ENCODE measurements at regions not wholly inside any gene's neighbourhood (a gene's known extent, or its start where the extent isn't known, plus 50 kb on each side); places are given as distances from the start of the nearest gene placed in this dataset.
"Not testable (repeated sequence)": the region's sequence is repeated elsewhere in the genome, so short reads cannot be mapped to it uniquely, and the experiment has no call there.

GRCh38 chr4:147103403-147103946 lies 157.8 kb upstream of the TTC29 start:
- DNase-seq = no peak

GRCh38 chr4:147104768-147105167 lies 159.1 kb upstream of the TTC29 start:
- DNase-seq = no peak

- DNase-seq = no peak
Measured at GRCh38 chr4:147108409-147108808, 162.7 kb upstream of the TTC29 start.

- peak; percentile 7 for DNase-seq
Measured at GRCh38 chr4:147109800-147110199, 164.1 kb upstream of the TTC29 start.

- DNase-seq = peak; percentile 21
Measured at GRCh38 chr4:147110473-147111367, 165.1 kb upstream of the TTC29 start.

GRCh38 chr4:147112196-147112595 lies 166.5 kb upstream of the TTC29 start:
- DNase-seq = not testable (repeated sequence)

- DNase-seq = no peak
Measured at GRCh38 chr4:147117431-147117830, 171.8 kb upstream of the TTC29 start.

GRCh38 chr4:147118528-147118927 lies 172.9 kb upstream of the TTC29 start:
- no peak for DNase-seq

GRCh38 chr4:147122685-147123084 lies 177.0 kb upstream of the TTC29 start:
- DNase-seq = no peak

GRCh38 chr4:147123146-147123545 lies 177.5 kb upstream of the TTC29 start:
- no peak for DNase-seq

GRCh38 chr4:147128787-147129186 lies 183.1 kb upstream of the TTC29 start:
- DNase-seq = no peak

- no peak for DNase-seq
Measured at GRCh38 chr4:147129687-147130086, 184.0 kb upstream of the TTC29 start.

- no peak for DNase-seq
Measured at GRCh38 chr4:147134536-147135210, 189.0 kb upstream of the TTC29 start.

GRCh38 chr4:147136310-147136709 lies 190.6 kb upstream of the TTC29 start:
- DNase-seq = no peak

GRCh38 chr4:147136751-147137150 lies 191.1 kb upstream of the TTC29 start:
- DNase-seq = no peak

GRCh38 chr4:147137280-147137679 lies 191.6 kb upstream of the TTC29 start:
- DNase-seq = no peak

- DNase-seq = no peak
Measured at GRCh38 chr4:147138171-147138570, 192.5 kb upstream of the TTC29 start.

- no peak for DNase-seq
Measured at GRCh38 chr4:147139455-147140198, 194.0 kb upstream of the TTC29 start.

- DNase-seq = no peak
Measured at GRCh38 chr4:147151763-147152162, 206.1 kb upstream of the TTC29 start.

GRCh38 chr4:147157860-147158701 lies 212.4 kb upstream of the TTC29 start:
- DNase-seq = peak; percentile 63

GRCh38 chr4:147160908-147161513 lies 215.3 kb upstream of the TTC29 start:
- DNase-seq = peak; percentile 71

GRCh38 chr4:147163311-147163710 lies 217.6 kb upstream of the TTC29 start:
- no peak for DNase-seq

Measured in DMS53 (cell line).